Subcutaneous abdominal adipose tissue (tissue), 5 donors: ENCODE measurements at regions not wholly inside any gene's neighbourhood (a gene's known extent, or its start where the extent isn't known, plus 50 kb on each side); places are given as distances from the start of the nearest gene placed in this dataset.

Experiments
- H3K27ac ChIP-seq: one replicate; pipeline ENCODE4 v1.7.0; 2013; ENCODE audit warnings: low read depth, mild to moderate bottlenecking, inconsistent platforms, low read length, moderate library complexity
- H3K27me3 ChIP-seq, 5 donors: one replicate each; pipeline ENCODE4 v1.7.0; 2013; ENCODE audit warnings: low read length in 5 of 5, inconsistent platforms in 1 of 5; ENCODE audit not compliant: control insufficient read depth in 5 of 5, insufficient read depth in 4 of 5
- H3K36me3 ChIP-seq, 5 donors: one replicate each; pipeline ENCODE4 v1.7.0; 2013; ENCODE audit warnings: low read length in 5 of 5; ENCODE audit not compliant: control insufficient read depth in 5 of 5, insufficient read depth in 5 of 5
- H3K4me1 ChIP-seq, 5 donors: one replicate each; pipeline ENCODE4 v1.7.0; 2013; ENCODE audit warnings: low read length in 5 of 5, mild to moderate bottlenecking in 3 of 5, moderate library complexity in 1 of 5; ENCODE audit not compliant: control insufficient read depth in 5 of 5, insufficient read depth in 5 of 5
- H3K4me3 ChIP-seq, 5 donors: one replicate each; pipeline ENCODE4 v1.7.0; 2013; ENCODE audit warnings: low read length in 5 of 5, low read depth in 1 of 5
- H3K9ac ChIP-seq, 5 donors: one replicate each; pipeline ENCODE4 v1.7.0; 2013; ENCODE audit warnings: low read length in 5 of 5, mild to moderate bottlenecking in 4 of 5, moderate library complexity in 3 of 5
- H3K9me3 ChIP-seq, 5 donors: one replicate each; pipeline ENCODE4 v1.7.0; 2013; ENCODE audit warnings: low read length in 5 of 5; ENCODE audit not compliant: control insufficient read depth in 5 of 5
- donor health status: healthy.
- donor health status: healthy.
- donor health status: healthy.
- donor health status: healthy.
- donor health status: healthy.

DNA sequence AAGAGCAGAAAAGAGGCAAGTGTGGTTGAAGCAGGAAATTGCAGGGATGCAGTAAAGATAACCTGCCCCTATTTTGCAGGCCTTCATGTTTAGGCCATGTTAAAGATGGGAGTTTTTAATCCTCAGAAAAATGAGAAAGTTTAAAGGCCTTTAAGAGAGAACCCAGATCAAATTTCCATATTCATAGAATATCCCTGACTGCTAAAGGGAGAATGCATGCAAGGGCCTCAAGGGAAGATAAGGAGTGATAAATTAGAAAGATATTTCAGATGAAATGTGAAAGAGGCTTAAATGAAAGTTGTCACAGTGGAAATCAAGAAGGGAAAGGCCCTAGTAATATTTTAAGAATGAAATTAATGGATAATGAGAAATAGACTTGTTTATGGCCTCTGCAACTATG, 292.1 kb downstream of the SATB1 start:
- no peak overlapping the region for H3K4me3 ChIP-seq
- H3K27ac ChIP-seq, result no peak overlapping the region
- H3K27me3 ChIP-seq, result no peaks in the 10 kb centered on the region

GRCh38 chr3:18127859-18128681, 297.1 kb downstream of the SATB1 start:
- Histone ChIP-seq H3K27ac (no peak overlapping the region), H3K36me3 (no peaks in the 10 kb centered on the region), H3K27me3 (no peaks in the 10 kb centered on the region), H3K4me3 (no peak overlapping the region), H3K9ac (no peak overlapping the region), H3K4me1 (no peaks in the 10 kb centered on the region), H3K9me3 (no peaks in the 10 kb centered on the region)

More for the DNA sequence above, 292.1 kb downstream of the SATB1 start:
- H3K36me3 ChIP-seq, result no peaks in the 10 kb centered on the region
- H3K4me1 ChIP-seq, result no peaks in the 10 kb centered on the region
- no peak overlapping the region for H3K9ac ChIP-seq
- H3K9me3 ChIP-seq, result no peaks in the 10 kb centered on the region

- Histone ChIP-seq H3K27ac (no peak overlapping the region), H3K4me1 (no peaks in the 10 kb centered on the region), H3K4me3 (no peak overlapping the region), H3K36me3 (no peaks in the 10 kb centered on the region), H3K9ac (no peak overlapping the region), H3K27me3 (no peaks in the 10 kb centered on the region), H3K9me3 (no peaks in the 10 kb centered on the region)
These were observed 297.8 kb downstream of the SATB1 start for GRCh38 chr3:18127174-18127858.

GRCh38 chr3:18126772-18127171, 298.4 kb downstream of the SATB1 start:
- no peaks in the 10 kb centered on the region for H3K36me3 ChIP-seq
- H3K4me3 ChIP-seq, result no peak overlapping the region
- H3K27me3 ChIP-seq, result no peaks in the 10 kb centered on the region
- H3K9ac ChIP-seq, result no peak overlapping the region
- no peak overlapping the region for H3K27ac ChIP-seq
- no peaks in the 10 kb centered on the region for H3K9me3 ChIP-seq
- H3K4me1 ChIP-seq, result no peaks in the 10 kb centered on the region

- Histone ChIP-seq H3K9ac (no peak overlapping the region), H3K27ac (no peak overlapping the region), H3K9me3 (no peaks in the 10 kb centered on the region), H3K4me1 (no peaks in the 10 kb centered on the region), H3K27me3 (no peaks in the 10 kb centered on the region), H3K36me3 (no peaks in the 10 kb centered on the region), H3K4me3 (no peak overlapping the region)
These were observed 300.6 kb downstream of the SATB1 start for GRCh38 chr3:18124501-18124900.

- H3K9ac ChIP-seq, result no peak overlapping the region
- no peak overlapping the region for H3K4me3 ChIP-seq
- no peaks in the 10 kb centered on the region for H3K4me1 ChIP-seq
- H3K36me3 ChIP-seq, result no peaks in the 10 kb centered on the region
- H3K27me3 ChIP-seq, result no peaks in the 10 kb centered on the region
- H3K9me3 ChIP-seq, result no peaks in the 10 kb centered on the region
- no peak overlapping the region for H3K27ac ChIP-seq
These were observed 302.9 kb downstream of the SATB1 start for GRCh38 chr3:18122264-18122663.

- Histone ChIP-seq H3K9ac (no peak overlapping the region), H3K9me3 (no peaks in the 10 kb centered on the region), H3K36me3 (no peaks in the 10 kb centered on the region), H3K4me1 (no peaks in the 10 kb centered on the region), H3K27ac (no peak overlapping the region), H3K27me3 (no peaks in the 10 kb centered on the region), H3K4me3 (no peak overlapping the region)
These were observed 304.1 kb downstream of the SATB1 start for GRCh38 chr3:18121020-18121419.

DNA sequence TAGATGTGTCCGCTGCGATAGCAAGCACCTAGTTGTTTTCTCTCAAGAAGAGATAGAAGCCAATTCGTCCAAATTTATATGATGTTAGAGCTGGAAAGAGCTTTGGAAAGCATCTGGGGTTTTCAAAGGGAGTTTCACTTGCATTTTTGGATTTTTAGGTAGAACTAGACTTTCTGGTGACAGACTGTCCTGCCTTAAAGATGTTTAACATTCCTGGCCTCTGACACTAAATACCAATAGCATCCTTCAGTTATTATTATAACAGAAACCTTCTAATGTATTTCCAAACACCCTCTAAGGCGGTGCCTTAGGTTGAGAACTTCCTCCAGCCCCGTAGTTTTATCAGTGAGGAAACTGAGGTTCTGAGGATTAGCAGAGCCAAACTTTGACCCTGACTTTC, 305.3 kb downstream of the SATB1 start:
- Histone ChIP-seq H3K4me3 (no peak overlapping the region), H3K4me1 (no peaks in the 10 kb centered on the region), H3K9ac (no peak overlapping the region), H3K27me3 (no peaks in the 10 kb centered on the region), H3K36me3 (no peaks in the 10 kb centered on the region), H3K9me3 (no peaks in the 10 kb centered on the region), H3K27ac (no peak overlapping the region)

DNA sequence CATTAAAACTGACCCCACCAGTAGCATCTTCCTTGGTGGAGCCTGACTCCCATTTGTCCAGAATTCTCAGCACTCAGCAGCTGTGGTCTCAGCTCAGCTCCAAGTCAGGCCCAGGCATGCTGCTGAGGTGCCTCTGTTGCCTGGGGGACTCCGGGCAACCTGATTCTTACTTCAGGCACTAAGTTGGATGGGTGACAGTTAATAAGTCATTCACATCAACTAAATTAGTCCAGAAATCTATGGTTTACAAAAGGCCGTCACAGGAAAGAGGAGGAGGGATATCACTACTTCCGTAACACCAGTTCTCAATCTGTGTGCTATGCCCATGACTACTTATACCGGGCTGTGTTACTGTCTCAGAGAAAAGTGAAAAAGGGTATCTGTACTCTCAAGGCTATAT, 310.2 kb downstream of the SATB1 start:
- H3K9me3 ChIP-seq, result no peaks in the 10 kb centered on the region
- H3K9ac ChIP-seq, result no peak overlapping the region
- H3K36me3 ChIP-seq, result no peaks in the 10 kb centered on the region
- no peak overlapping the region for H3K27ac ChIP-seq
- no peaks in the 10 kb centered on the region for H3K27me3 ChIP-seq
- H3K4me3 ChIP-seq, result no peak overlapping the region
- H3K4me1 ChIP-seq, result no peaks in the 10 kb centered on the region

DNA sequence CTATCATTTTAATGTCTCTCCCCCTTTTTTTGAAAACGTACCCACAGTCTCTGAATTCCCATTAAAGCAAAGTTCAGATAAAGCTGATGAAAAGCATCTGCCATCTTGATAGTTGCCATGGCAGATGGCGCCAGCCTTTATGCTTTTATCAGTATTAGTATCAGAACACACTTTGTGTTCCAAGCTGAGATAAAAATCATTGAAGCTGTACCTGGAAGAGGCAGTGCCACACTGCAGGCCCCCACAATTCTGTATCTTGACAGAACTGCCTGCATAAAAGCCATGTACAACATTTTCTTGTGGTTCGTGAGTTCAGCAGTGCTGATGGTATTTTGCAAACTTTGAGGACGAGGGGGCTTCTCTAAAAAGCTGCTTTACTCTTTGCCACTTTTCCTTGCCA, 311.7 kb downstream of the SATB1 start:
- Histone ChIP-seq H3K9ac (no peak overlapping the region), H3K27me3 (no peaks in the 10 kb centered on the region), H3K4me3 (no peak overlapping the region), H3K9me3 (no peaks in the 10 kb centered on the region), H3K4me1 (no peaks in the 10 kb centered on the region), H3K36me3 (no peaks in the 10 kb centered on the region), H3K27ac (no peak overlapping the region)
